ENCODE measurements at regions not wholly inside any gene's neighbourhood (a gene's known extent, or its start where the extent isn't known, plus 50 kb on each side); places are given as distances from the start of the nearest gene placed in this dataset.
A peak's percentile ranks its signal among the peaks of the same experiment; 100 is the strongest.

DNA sequence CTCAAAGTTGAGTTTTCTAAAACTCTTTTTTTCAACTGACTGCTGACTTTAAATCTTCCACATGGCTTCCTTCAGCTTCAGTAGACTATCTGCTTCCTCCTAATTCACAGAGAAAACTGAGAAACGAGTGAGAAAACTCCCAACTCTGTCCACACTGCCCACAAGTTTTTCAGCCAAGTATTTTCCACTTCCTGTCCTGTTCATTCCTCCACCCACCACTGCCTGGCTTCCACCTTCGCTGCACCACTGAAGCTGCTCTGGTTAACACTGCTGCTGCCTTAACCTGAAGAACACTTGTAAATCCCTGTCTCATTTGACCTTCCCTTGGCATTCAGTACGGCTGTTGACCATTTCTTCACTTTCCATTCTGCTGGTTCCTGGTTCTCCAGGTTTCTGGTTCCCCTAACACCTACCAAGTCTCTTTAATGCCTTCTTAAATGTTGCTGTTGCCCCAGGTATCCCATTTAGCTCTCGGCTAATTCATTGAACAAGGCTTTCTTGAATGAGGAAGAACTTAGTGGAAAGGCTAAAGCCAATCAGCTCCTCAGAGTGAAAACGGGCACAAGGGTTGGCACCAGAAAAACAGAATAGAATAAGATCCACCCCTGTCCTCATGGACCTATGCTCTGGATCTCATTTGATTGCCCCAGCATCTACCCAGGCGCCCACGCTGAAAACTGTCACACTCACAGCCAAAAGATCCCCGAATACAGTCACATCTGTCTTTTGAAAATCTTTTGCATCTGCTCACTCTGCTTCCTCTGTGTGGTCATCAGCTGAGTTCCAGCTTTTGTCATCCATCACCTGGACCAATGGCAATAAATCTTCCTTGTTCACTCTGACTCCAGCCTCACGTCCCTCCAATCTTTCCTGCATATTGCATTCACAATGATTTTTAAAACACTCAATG is 104.4 kb upstream of the TAB2 start:
- H3K36me3 ChIP-seq, result no peaks in the 10 kb centered on the region
- ATAC-seq (peak in 1 of 8 donors; percentile 35), DNase-seq (no peak)
- peak overlapping the region in 1 of 10 donors; percentile 52 for H3K27ac ChIP-seq
- peaks cover 0 to 37% (median 0%) of the 10 kb centered on the region in 9 donors for H3K4me1 ChIP-seq
- H3K4me3 ChIP-seq, result no peak overlapping the region
- 70 to 81% methylated on average over 9 of the region's 9 CpGs for WGBS, 2 donors
- no peaks in the 10 kb centered on the region for H3K9me3 ChIP-seq
- no peaks in the 10 kb centered on the region for H3K27me3 ChIP-seq
- intact Hi-C loops (cut with DNase I), result no loop called here
- TF ChIP-seq, protein P1, sequence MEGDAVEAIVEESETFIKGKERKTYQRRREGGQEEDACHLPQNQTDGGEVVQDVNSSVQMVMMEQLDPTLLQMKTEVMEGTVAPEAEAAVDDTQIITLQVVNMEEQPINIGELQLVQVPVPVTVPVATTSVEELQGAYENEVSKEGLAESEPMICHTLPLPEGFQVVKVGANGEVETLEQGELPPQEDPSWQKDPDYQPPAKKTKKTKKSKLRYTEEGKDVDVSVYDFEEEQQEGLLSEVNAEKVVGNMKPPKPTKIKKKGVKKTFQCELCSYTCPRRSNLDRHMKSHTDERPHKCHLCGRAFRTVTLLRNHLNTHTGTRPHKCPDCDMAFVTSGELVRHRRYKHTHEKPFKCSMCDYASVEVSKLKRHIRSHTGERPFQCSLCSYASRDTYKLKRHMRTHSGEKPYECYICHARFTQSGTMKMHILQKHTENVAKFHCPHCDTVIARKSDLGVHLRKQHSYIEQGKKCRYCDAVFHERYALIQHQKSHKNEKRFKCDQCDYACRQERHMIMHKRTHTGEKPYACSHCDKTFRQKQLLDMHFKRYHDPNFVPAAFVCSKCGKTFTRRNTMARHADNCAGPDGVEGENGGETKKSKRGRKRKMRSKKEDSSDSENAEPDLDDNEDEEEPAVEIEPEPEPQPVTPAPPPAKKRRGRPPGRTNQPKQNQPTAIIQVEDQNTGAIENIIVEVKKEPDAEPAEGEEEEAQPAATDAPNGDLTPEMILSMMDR (IDR thresholded peaks at IDR 0.05), result no peak

DNA sequence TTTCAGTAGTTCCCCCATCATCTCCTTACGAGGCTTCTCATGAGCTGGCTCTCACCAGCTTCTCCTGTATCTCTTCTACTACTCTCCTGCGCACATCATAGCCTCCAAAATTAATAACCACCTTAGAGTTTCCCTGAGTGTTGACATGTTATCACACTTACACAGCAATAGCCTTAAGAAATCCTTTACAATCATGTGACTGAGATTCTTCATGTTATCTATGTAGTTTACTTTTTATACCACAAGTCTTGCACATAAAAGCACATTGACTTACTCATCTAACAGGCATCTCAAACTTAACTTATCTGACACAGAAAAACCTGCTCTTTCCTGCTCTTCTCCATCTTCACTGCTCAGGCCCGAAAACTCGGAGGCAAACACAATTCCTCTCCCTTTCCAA is 103.7 kb upstream of the TAB2 start:
- WGBS, 2 donors, result 85 to 92% methylated on average over 4 of the region's 4 CpGs
- no peak for ATAC-seq
- TF ChIP-seq, protein P1 (IDR thresholded peaks at IDR 0.05), result no peak
- H3K4me1 ChIP-seq, result peaks cover 0 to 37% (median 0%) of the 10 kb centered on the region in 9 donors
- H3K4me3 ChIP-seq, result no peak overlapping the region
- H3K36me3 ChIP-seq, result no peaks in the 10 kb centered on the region
- H3K27ac ChIP-seq, result no peak overlapping the region
- H3K9me3 ChIP-seq, result no peaks in the 10 kb centered on the region
- intact Hi-C loops (cut with DNase I), result no loop called here
- DNase-seq, result no peak
- no peaks in the 10 kb centered on the region for H3K27me3 ChIP-seq

DNA sequence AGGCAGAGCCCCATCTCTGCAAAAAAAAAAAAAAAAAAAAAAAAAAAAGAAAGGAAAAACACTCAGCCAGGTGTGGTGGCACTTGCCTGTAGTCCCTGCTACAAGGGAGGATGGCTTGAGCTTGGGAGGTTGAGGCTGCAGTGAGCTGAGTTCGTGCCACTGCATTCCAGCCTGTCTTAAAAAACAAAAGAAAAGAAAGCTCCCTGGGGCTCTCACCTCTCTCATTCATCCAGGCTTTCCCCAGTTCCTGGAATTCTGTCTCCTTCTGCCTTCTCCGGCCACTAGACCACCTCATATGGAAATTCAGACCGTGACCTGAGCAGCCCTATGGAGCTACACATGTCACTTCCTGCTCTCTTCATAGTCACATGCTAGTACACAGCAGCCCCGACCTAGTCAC is 101.1 kb upstream of the TAB2 start:
- H3K4me3 ChIP-seq, result no peak overlapping the region
- whole genome bisulfite sequencing, 2 donors, result 88 to 90% methylated on average over 4 of the region's 4 CpGs
- no peaks in the 10 kb centered on the region for H3K9me3 ChIP-seq
- H3K27me3 ChIP-seq, result peaks cover 0 to 3% (median 0%) of the 10 kb centered on the region in 7 donors
- no peak for DNase-seq
- TF ChIP-seq, protein P1 (IDR thresholded peaks at IDR 0.05), result no peak
- no peak overlapping the region for H3K27ac ChIP-seq
- H3K36me3 ChIP-seq, result no peaks in the 10 kb centered on the region
- ATAC-seq, result no peak
- peaks cover 0 to 19% (median 0%) of the 10 kb centered on the region in 9 donors for H3K4me1 ChIP-seq
- intact Hi-C loops (cut with DNase I), result no loop called here

DNA sequence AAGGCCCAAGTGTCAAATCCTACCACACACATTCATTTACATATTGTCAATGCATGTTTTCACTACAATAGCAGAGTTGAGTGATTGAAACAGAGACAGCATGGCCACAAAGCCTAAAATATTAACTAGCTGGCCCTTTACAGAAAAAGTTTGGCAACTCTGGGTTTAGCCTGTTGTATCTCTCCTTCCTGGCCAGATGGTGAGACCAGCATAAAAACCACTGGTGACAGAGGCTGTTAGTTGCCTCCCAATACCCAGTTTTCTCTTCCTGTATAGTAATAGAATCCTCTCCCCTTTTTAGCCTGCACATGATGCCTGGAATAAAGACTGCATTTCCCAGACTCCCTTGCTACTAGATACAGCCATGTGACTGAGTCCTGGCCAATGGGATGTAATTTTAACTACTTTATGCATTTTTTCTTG is 100.0 kb upstream of the TAB2 start:
- TF ChIP-seq, protein P1 (IDR thresholded peaks at IDR 0.05), result no peak
- H3K36me3 ChIP-seq, result no peaks in the 10 kb centered on the region
- no peak overlapping the region for H3K4me3 ChIP-seq
- peaks cover 0 to 9% (median 0%) of the 10 kb centered on the region in 9 donors for H3K4me1 ChIP-seq
- H3K27me3 ChIP-seq, result peaks cover 0 to 3% (median 0%) of the 10 kb centered on the region in 7 donors
- no peak for DNase-seq
- no peak for ATAC-seq
- no peaks in the 10 kb centered on the region for H3K9me3 ChIP-seq
- intact Hi-C loops (cut with DNase I), result no loop called here
- H3K27ac ChIP-seq, result no peak overlapping the region

Data from heart right ventricle (tissue), 16 donors.